ENCODE measurements at regions not wholly inside any gene's neighbourhood (a gene's known extent, or its start where the extent isn't known, plus 50 kb on each side); places are given as distances from the start of the nearest gene placed in this dataset.
"Not testable (repeated sequence)": the region's sequence is repeated elsewhere in the genome, so short reads cannot be mapped to it uniquely, and the experiment has no call there.

DNA sequence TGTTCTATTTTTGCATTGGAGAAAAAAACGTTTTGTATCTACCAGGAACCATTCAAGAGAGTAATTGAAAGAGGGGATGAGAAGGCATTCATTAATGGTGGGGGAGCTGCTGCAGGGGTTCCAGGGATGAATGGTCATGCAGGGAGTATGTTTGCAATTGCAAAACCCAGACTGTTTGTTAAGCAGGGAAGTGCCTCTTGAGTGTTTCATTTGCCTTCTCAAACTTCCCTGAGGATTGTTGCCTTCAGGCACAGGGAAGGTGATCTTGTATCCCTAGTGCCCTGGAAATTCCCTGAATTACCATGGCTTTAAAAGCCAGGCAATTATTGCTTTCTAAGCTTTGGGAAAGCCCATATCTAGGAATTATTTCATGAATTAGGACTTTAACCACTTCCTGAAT lies 172.7 kb upstream of the NLGN4Y start:
- DNase-seq (ENCODE audit: low read depth in 2 of 2), result no peak

DNA sequence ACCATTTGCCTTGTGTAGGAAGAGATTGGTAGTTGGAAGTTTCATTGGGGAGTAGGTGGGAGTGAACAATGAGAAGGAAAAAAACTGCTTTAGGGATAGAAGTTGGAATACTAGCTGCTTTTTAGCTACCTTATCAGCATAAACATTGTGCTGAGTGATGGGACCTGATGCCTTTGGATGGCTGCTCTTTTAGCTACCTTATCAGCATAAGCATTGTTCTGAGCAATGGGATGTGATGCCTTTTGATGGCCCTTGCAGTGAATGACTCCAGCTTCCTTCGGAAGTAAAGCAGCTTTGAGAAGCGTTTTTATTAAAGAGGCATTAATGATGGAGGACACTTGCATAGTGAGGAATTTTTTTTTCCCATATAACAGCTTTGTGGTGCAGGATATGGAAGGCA lies 168.2 kb upstream of the NLGN4Y start:
- DNase-seq (ENCODE audit: low read depth in 2 of 2), result no peak

DNA sequence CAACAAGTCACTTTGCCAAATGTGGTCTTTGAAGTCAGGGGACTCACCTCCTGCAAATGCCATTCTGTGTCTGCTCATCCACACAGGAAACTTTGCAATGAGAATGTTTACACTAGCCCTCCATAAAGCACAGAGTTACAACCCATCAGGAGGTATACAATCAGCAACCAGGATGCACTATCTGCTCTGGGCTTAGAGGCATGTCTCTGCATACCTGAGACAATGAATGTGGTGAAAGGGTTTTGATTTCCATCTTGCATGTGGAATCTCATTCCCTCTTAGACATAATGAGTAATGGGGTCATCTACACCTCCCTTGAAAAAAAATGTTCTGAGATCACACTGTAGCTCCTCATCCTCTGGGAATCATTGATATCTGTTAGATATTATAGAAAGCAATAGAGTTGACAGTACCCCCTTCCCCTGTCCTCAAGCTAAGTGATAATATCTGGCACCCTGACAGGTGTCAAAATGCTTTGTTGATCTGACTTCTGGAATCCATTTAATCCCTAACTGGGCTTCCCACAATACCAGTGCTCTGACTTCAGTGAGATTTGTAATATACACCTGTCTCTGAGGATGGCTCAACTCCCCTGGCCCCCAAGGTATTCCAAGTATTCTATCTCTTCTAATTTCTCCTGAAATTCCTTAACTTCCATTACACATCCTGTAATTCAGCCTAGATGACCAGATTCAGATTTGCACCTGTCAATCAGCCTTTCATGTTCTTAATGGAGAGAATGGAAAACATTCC lies 163.4 kb upstream of the NLGN4Y start:
- DNase-seq (ENCODE audit: low read depth in 2 of 2), result no peak

DNA sequence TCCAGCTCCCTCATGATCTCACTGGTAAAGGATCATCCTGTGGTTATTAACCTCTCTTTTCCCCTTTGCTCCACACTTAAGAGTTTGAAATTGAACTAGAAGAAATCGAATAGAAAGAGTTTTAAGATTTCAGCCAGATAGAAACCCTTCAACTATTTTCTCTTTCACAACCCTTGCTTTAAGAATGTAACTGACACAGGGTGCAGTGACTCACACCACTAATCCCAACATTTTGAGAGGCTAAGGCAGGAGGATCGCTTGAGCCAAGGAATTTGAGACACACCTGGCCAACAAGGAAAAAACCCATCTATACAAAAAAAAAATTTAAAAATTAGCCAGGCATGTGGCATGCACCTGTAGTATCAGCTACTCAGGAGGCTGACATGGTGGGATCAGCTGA lies 150.7 kb upstream of the NLGN4Y start:
- DNase-seq (ENCODE audit: low read depth in 2 of 2), result no peak

DNA sequence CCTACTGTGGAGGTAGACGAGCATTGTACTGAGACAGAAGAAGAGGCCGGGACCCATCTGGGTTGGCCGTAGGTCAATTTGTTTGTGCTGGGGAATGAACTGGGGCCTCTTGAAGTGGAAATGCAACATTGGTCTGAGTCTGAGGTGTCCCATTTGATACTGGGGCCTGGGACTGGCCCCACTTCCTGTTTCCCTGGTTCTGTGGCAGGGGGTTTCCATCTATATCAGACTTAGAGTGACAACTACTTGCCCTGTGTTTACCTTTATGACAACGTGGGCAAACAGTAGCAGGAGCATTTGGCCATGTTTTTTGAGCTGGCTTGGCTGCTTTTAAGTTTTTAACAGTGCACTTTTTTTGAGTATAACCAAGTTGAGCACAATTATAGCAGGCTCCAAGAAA lies 146.1 kb upstream of the NLGN4Y start:
- no peak for DNase-seq (ENCODE audit: low read depth in 2 of 2)

DNA sequence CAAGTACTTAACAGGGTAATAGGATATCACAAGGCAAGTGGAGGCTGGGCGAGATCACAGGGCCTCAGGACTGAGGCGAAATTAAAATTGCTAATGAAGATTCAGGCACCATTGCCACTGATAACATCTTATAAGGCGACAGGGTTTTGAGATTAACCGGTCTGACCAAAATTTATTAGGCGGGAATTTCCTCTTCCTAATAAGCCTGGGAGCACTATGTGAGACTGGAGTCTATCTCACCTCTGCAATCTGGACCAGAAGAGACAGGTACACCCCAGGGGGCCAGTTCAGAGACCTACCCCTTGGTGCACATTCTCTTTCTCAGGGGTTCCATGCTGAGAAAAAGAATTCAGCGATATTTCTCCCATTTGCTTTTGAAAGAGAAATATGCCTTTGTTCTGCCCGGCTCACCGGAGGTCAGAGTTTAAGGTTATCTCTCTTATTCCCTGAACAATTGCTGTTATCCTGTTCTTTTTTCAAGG lies 113.7 kb upstream of the NLGN4Y start:
- DNase-seq (ENCODE audit: low read depth in 2 of 2), result not testable (repeated sequence)

DNA sequence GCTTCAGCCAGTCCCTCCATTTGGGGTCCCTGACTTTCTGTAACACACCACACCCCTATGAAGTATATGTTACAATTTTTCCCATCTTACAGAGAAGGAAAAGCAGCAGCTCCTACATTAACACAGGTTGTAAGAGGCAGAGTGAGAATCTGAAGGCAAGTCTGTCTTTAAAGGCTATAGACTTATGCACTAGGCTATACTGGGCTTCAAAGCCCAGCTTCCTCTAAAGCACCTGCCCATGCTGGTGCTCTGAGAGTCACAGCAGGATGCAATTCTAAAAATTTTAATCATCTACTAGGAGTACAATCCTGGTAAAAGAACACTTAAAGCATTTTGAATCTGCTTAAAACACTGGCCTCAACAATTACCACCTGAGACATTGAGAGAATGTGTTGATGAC lies 113.0 kb upstream of the NLGN4Y start:
- no peak for DNase-seq (ENCODE audit: low read depth in 2 of 2)

DNA sequence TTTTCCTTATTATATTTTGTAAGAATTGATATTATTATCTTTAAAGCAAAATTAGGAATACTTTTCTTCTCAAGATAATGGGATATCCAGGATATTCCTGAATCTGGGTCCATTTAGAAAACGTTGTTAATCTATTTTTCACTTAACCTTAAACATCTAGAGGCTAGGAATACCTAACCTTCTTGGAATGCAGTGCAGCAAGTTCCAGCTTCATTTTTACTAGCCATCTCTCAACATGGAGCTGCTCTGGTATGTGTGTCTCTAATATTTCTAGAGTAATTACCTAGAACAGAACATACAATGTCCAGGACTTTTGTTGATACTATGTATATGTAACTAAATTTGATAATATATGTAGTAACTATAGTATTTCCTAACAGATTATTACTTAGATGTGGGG lies 87.8 kb upstream of the NLGN4Y start:
- DNase-seq (ENCODE audit: low read depth in 2 of 2), result no peak

DNA sequence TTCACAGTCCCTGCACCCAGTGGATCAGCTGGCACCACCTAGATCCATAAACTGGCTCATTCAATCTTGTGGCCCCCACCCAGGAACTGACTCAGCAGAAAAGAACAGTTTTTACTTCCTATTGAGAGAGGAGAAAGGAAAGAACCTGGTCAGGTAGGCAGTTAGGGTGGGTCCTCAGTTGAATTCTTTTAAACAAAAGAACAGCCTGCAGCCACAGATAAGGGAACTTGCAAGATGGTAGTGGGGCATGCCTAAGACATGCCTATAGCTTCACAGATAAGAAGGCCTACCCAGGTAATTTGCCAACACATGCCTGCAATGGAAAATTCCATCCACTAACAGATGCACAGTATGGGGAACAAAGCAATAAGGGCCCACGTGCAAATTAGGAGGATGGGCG lies 86.7 kb upstream of the NLGN4Y start:
- no peak for DNase-seq (ENCODE audit: low read depth in 2 of 2)

DNA sequence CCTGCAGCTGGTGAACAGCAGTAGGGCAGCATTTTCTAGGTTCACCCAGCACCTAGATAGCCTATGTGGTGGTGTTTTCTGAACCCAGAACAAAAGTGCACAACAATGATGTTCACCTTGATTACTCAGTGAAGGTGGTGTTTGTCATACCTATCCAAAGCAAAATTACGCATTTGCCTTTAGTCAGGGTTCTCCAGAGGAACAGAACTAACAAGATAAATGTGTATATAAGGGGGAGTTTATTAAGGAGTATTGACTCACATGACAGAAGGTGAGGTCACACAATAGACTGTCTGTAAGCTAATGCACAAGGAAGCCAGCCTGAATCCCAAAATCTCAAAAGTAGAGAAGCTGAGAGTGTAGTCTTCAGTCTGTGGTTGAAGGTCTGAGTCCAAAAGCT lies 85.9 kb upstream of the NLGN4Y start:
- no peak for DNase-seq (ENCODE audit: low read depth in 2 of 2)

DNA sequence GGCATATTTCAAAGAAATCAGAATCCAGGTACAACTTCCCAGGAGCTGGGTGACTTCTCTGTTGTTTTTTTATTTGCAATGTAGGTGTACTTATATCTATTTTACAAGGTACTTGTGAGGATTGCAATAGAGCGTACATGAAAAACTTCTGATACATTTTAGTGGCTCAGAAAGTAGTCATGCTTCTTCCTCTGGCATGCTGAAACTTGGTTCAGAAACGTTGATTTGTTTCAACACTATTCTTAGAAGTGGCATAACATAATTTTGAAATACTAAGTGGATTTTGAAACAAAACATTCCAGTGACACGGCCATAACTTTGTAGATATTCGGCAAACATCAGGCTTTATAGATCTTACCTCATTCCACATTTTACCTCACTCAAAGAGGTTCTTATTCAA lies 79.8 kb upstream of the NLGN4Y start:
- no peak for DNase-seq (ENCODE audit: low read depth in 2 of 2)

DNA sequence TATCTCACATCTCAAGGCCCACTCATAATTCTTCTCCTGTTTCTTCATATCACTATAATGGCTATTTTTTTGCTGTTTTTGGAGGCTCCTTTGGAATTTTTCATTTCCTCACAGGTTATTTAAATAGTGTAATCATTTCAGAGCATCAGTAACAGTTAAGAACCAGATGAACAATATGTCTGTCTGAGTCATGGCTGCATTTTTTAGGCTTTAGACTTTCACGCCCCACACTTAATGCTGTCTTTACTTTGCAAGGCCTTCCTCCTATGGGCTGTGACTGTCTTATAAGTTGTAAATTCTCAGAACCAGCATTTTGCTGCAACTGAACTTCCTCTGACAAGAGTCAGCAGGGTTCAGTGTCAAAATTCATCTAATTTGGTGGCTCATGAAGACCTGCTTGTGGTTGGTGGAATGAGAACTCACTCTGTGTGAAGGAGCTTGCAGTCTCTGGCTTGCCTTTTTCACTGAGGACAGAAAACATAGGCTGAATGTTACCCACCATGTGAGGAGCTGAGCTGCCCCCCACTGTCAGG lies 56.1 kb upstream of the NLGN4Y start:
- DNase-seq (ENCODE audit: low read depth in 2 of 2), result no peak

DNA sequence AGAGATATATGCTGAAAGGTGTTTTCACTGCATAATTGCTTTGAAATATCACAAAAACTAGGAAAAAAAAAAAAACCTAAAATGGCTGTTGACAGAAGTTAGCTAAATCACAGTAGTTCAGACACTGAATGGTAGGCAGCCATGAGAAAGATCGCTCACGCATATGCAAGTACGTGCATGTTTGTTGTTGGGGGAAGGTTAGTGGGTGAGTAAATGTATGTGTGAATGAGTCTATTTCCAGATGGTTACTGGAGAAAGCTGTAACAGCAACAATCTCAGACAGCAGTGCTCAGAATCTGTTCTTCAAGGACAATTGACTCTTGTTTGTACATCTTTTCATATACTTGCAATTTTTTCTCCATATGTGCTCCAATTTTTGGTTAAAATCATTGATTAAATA lies 51.9 kb upstream of the NLGN4Y start:
- DNase-seq (ENCODE audit: low read depth in 2 of 2), result no peak

DNA sequence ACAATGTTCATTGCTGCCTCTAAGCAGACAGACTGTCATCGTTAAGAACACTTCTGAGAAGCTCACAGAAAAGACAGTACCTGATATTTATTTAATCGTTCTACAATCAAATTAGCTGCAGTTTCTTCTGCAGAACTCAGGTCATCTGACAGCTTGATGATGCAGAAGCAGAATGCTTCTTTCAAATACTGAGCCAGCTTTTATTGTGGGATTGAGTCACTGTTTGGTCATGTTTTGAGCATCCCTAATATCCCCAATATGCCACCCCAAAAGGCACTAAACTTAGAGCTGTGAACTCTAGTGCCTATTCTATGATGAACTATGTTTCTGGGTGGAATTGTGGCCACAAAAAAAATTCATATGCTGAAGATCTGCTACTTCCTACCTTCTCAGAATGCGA lies 51.0 kb upstream of the NLGN4Y start:
- no peak for DNase-seq (ENCODE audit: low read depth in 2 of 2)
